Neuronal stem cell (in vitro differentiated cells): ENCODE measurements at regions not wholly inside any gene's neighbourhood (a gene's known extent, or its start where the extent isn't known, plus 50 kb on each side); places are given as distances from the start of the nearest gene placed in this dataset.
A peak's percentile ranks its signal among the peaks of the same experiment; 100 is the strongest.

Experiments
- DNase-seq: peaks from one replicate; pipeline ENCODE4 v3.0.0-alpha.2; 2013; ENCODE audit warnings: low spot score
- H2AFZ ChIP-seq: one replicate; pipeline ENCODE4 v1.6.1; 2013; ENCODE audit warnings: mild to moderate bottlenecking, low read length, inconsistent platforms
- H2AK5ac ChIP-seq: 2 replicates; pipeline ENCODE4 v1.6.1; 2013; ENCODE audit warnings: low read depth, mild to moderate bottlenecking, inconsistent platforms, low read length, moderate library complexity, mixed read lengths
- H2BK120ac ChIP-seq: 2 replicates; pipeline ENCODE4 v1.6.1; 2013; ENCODE audit warnings: low read depth, mild to moderate bottlenecking, inconsistent platforms, low read length, moderate library complexity, mixed read lengths
- H2BK12ac ChIP-seq: one replicate; pipeline ENCODE4 v1.6.1; 2013; ENCODE audit warnings: low read length, inconsistent platforms
- H2BK15ac ChIP-seq: 2 replicates; pipeline ENCODE4 v1.6.1; 2013; ENCODE audit warnings: mild to moderate bottlenecking, low read length, inconsistent platforms, mixed read lengths
- H2BK5ac ChIP-seq: one replicate; pipeline ENCODE4 v1.6.1; 2013; ENCODE audit warnings: inconsistent platforms, mild to moderate bottlenecking, low read length, moderate library complexity
- H3K14ac ChIP-seq: one replicate; pipeline ENCODE4 v1.6.1; 2013; ENCODE audit warnings: low read length, inconsistent platforms
- H3K18ac ChIP-seq: 2 replicates; pipeline ENCODE4 v1.6.1; 2013; ENCODE audit warnings: low read length, inconsistent platforms
- H3K23ac ChIP-seq: 2 replicates; pipeline ENCODE4 v1.6.1; 2013; ENCODE audit warnings: low read depth, mild to moderate bottlenecking, mixed read lengths, low read length, inconsistent platforms; ENCODE audit not compliant: poor library complexity
- H3K27ac ChIP-seq: replicated peaks from 3 replicates; pipeline ENCODE4 v1.5.1; 2013; ENCODE audit warnings: low read length, inconsistent platforms
- H3K27me3 ChIP-seq, 3 experiments: 2 replicates each; pipeline ENCODE4 v1.6.1; 2013; ENCODE audit warnings: low read length in 3 of 3, mild to moderate bottlenecking in 2 of 3, inconsistent platforms in 1 of 3, low read depth in 1 of 3, mixed read lengths in 1 of 3, moderate library complexity in 1 of 3; ENCODE audit not compliant: control insufficient read depth in 3 of 3, insufficient read depth in 3 of 3
- H3K36me3 ChIP-seq, 2 donors: replicated peaks in 1 of 2; 2 replicates each; pipeline ENCODE4 v1.6.1; 2013; ENCODE audit warnings: low read length in 2 of 2; ENCODE audit not compliant: control insufficient read depth in 2 of 2, insufficient read depth in 2 of 2
- H3K4ac ChIP-seq: 2 replicates; pipeline ENCODE4 v1.6.1; 2013; ENCODE audit warnings: inconsistent platforms, mild to moderate bottlenecking, low read length, moderate library complexity
- H3K4me1 ChIP-seq, 2 donors: 1 replicate in 1 of 2; 2 replicates in 1 of 2; pipeline ENCODE4 v1.6.1; 2013; ENCODE audit warnings: low read length in 2 of 2, low read depth in 1 of 2; ENCODE audit not compliant: control insufficient read depth in 2 of 2, insufficient read depth in 1 of 2
- H3K4me2 ChIP-seq: one replicate; pipeline ENCODE4 v1.6.1; 2013; ENCODE audit warnings: mild to moderate bottlenecking, low read length, inconsistent platforms; ENCODE audit not compliant: insufficient read depth, poor library complexity, severe bottlenecking
- H3K4me3 ChIP-seq, 2 donors: 2 replicates each; pipeline ENCODE4 v1.5.1; 2013; ENCODE audit warnings: low read length in 2 of 2, mild to moderate bottlenecking in 2 of 2, inconsistent platforms in 1 of 2, moderate library complexity in 1 of 2
- H3K79me1 ChIP-seq: one replicate; pipeline ENCODE4 v1.6.1; 2013; ENCODE audit warnings: low read depth, mild to moderate bottlenecking, inconsistent platforms, low read length, moderate library complexity
- H3K9ac ChIP-seq: one replicate; pipeline ENCODE4 v1.6.1; 2013; ENCODE audit warnings: mild to moderate bottlenecking, low read depth, low read length, inconsistent platforms; ENCODE audit not compliant: poor library complexity
- H3K9me3 ChIP-seq, 2 donors: replicated peaks in 1 of 2; 2 replicates each; pipeline versions ENCODE3 to v1.6.1; 2013; ENCODE audit warnings: low read length in 2 of 2, mild to moderate bottlenecking in 2 of 2, inconsistent platforms in 1 of 2, low read depth in 1 of 2, mixed read lengths in 1 of 2, moderate library complexity in 1 of 2; ENCODE audit not compliant: control insufficient read depth in 2 of 2, insufficient read depth in 1 of 2
- H4K8ac ChIP-seq: one replicate; pipeline ENCODE4 v1.6.1; 2013; ENCODE audit warnings: low read depth, mild to moderate bottlenecking, inconsistent platforms, low read length, moderate library complexity
- H4K91ac ChIP-seq: one replicate; pipeline ENCODE4 v1.6.1; 2013; ENCODE audit warnings: low read length, low read depth, mild to moderate bottlenecking, inconsistent platforms; ENCODE audit not compliant: poor library complexity
- WGBS, 2 donors: extraction: QIAGEN DNeasy Blood & Tissue Kit; methylation state at CpG; one replicate each; pipeline ENCODE4 v1.1.7; 2013; ENCODE audit warnings: missing lambda C conversion rate in 2 of 2, mixed read lengths in 1 of 2; ENCODE audit not compliant: insufficient read length in 2 of 2, insufficient replicate concordance in 1 of 2; ENCODE audit errors: extremely low coverage in 2 of 2; 5-methylcytosine and 5-hydroxymethylcytosine counted together

- Histone ChIP-seq H3K36me3 (no peaks in the 10 kb centered on the region), H4K8ac (no peak overlapping the region), H3K9ac (no peak overlapping the region), H2AK5ac (no peak overlapping the region), H3K27ac (no peak overlapping the region), H3K4me1 (no peaks in the 10 kb centered on the region), H2BK120ac (no peak overlapping the region), H3K9me3 (no peaks in the 10 kb centered on the region), H3K4me3 (no peak overlapping the region), H2BK15ac (no peak overlapping the region), H4K91ac (no peak overlapping the region), H3K23ac (no peak overlapping the region), H2BK5ac (no peak overlapping the region), H3K27me3 (no peaks in the 10 kb centered on the region), H3K79me1 (no peaks in the 10 kb centered on the region), H2BK12ac (no peak overlapping the region), H3K4ac (no peak overlapping the region), H2AFZ (no peak overlapping the region), H3K18ac (no peak overlapping the region), H3K14ac (no peak overlapping the region), H3K4me2 (no peak overlapping the region)
- DNase-seq, result no peak
- WGBS, 2 donors, result no CpG with 5 or more reads among the region's 1 CpG
Observed at GRCh38 chr12:115898670-115899069, 378.8 kb downstream of the MED13L start.

GRCh38 chr12:115897729-115898128 lies 379.8 kb downstream of the MED13L start:
- H3K36me3 ChIP-seq, result no peaks in the 10 kb centered on the region
- no peaks in the 10 kb centered on the region for H3K4me1 ChIP-seq
- H3K79me1 ChIP-seq, result no peaks in the 10 kb centered on the region
- H2AFZ ChIP-seq, result no peak overlapping the region
- H3K23ac ChIP-seq, result no peak overlapping the region
- no peak overlapping the region for H3K27ac ChIP-seq
- H3K14ac ChIP-seq, result no peak overlapping the region
- no peaks in the 10 kb centered on the region for H3K27me3 ChIP-seq
- no peak overlapping the region for H4K8ac ChIP-seq
- no peak overlapping the region for H3K4me3 ChIP-seq
- H3K9ac ChIP-seq, result no peak overlapping the region
- no peak overlapping the region for H2BK15ac ChIP-seq
- H3K9me3 ChIP-seq, result no peaks in the 10 kb centered on the region
- no peak overlapping the region for H3K4me2 ChIP-seq
- no peak overlapping the region for H2BK5ac ChIP-seq
- H4K91ac ChIP-seq, result no peak overlapping the region
- H2AK5ac ChIP-seq, result no peak overlapping the region
- no CpG with 5 or more reads among the region's 3 CpGs for WGBS, 2 donors
- H2BK120ac ChIP-seq, result no peak overlapping the region
- no peak overlapping the region for H2BK12ac ChIP-seq
- no peak overlapping the region for H3K4ac ChIP-seq
- no peak for DNase-seq
- no peak overlapping the region for H3K18ac ChIP-seq

- no peak overlapping the region for H2BK120ac ChIP-seq
- no peak overlapping the region for H2BK15ac ChIP-seq
- no peaks in the 10 kb centered on the region for H3K27me3 ChIP-seq
- H2BK12ac ChIP-seq, result no peak overlapping the region
- H2AK5ac ChIP-seq, result no peak overlapping the region
- H3K18ac ChIP-seq, result no peak overlapping the region
- no peak overlapping the region for H3K4me2 ChIP-seq
- H3K14ac ChIP-seq, result no peak overlapping the region
- H3K4me1 ChIP-seq, result peaks cover 0 to 5% of the 10 kb centered on the region in 2 donors
- WGBS, 2 donors, result no CpG with 5 or more reads among the region's 1 CpG
- H3K9ac ChIP-seq, result no peak overlapping the region
- no peaks in the 10 kb centered on the region for H3K9me3 ChIP-seq
- H4K8ac ChIP-seq, result no peak overlapping the region
- H3K27ac ChIP-seq, result no peak overlapping the region
- H2AFZ ChIP-seq, result no peak overlapping the region
- DNase-seq, result no peak
- no peak overlapping the region for H3K4ac ChIP-seq
- no peak overlapping the region for H3K23ac ChIP-seq
- no peaks in the 10 kb centered on the region for H3K79me1 ChIP-seq
- H3K36me3 ChIP-seq, result no peaks in the 10 kb centered on the region
- no peak overlapping the region for H4K91ac ChIP-seq
- H2BK5ac ChIP-seq, result no peak overlapping the region
- no peak overlapping the region for H3K4me3 ChIP-seq
Observed at GRCh38 chr12:115895247-115895646, 382.2 kb downstream of the MED13L start.

DNA sequence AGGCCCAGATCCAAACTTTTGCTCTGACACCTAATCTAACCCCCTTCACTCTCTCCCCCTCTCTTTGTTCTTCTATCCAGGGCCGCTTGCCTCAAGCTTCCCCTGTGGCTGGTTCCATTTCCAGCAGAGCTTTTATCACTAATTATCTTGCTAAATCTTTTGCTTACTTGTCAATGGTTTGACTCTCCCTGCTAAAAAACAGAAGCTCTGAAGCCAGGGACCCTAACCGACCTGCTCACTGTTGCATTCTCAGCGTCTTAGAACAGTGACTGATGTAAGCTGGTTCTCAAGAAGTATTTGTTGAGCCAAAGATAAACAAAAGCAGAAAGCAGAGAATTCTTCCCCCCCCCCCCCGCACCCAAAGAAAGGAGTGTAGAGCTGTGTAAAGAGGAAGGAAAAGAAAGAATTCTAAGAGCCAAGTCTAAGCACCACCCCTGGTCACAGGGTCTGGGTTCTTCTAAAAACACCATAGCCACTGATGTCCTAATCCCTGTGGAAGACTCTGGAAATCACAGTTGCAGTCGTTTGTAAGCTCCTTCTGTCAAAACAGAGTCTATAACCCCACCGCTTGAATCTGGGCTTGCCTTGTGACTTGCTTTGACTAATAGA lies 385.8 kb downstream of the MED13L start:
- no peak overlapping the region for H3K14ac ChIP-seq
- H3K4me1 ChIP-seq, result peaks cover 0 to 5% of the 10 kb centered on the region in 2 donors
- H3K23ac ChIP-seq, result no peak overlapping the region
- H3K79me1 ChIP-seq, result no peaks in the 10 kb centered on the region
- H2AK5ac ChIP-seq, result no peak overlapping the region
- H3K18ac ChIP-seq, result no peak overlapping the region
- H3K36me3 ChIP-seq, result no peaks in the 10 kb centered on the region
- peak overlapping the region; percentile 37 for H3K27ac ChIP-seq
- H2BK15ac ChIP-seq, result no peak overlapping the region
- no peak overlapping the region for H3K4me2 ChIP-seq
- H2BK5ac ChIP-seq, result no peak overlapping the region
- no peak overlapping the region for H2AFZ ChIP-seq
- no peak overlapping the region for H3K9ac ChIP-seq
- H2BK12ac ChIP-seq, result no peak overlapping the region
- no peak for DNase-seq
- H4K8ac ChIP-seq, result no peak overlapping the region
- no peak overlapping the region for H3K4ac ChIP-seq
- H4K91ac ChIP-seq, result no peak overlapping the region
- H3K9me3 ChIP-seq, result no peaks in the 10 kb centered on the region
- no peaks in the 10 kb centered on the region for H3K27me3 ChIP-seq
- WGBS, 2 donors, result no CpG with 5 or more reads among the region's 6 CpGs
- H2BK120ac ChIP-seq, result no peak overlapping the region
- H3K4me3 ChIP-seq, result no peak overlapping the region
